ENCODE measurements at regions not wholly inside any gene's neighbourhood (a gene's known extent, or its start where the extent isn't known, plus 50 kb on each side); places are given as distances from the start of the nearest gene placed in this dataset.

DNA sequence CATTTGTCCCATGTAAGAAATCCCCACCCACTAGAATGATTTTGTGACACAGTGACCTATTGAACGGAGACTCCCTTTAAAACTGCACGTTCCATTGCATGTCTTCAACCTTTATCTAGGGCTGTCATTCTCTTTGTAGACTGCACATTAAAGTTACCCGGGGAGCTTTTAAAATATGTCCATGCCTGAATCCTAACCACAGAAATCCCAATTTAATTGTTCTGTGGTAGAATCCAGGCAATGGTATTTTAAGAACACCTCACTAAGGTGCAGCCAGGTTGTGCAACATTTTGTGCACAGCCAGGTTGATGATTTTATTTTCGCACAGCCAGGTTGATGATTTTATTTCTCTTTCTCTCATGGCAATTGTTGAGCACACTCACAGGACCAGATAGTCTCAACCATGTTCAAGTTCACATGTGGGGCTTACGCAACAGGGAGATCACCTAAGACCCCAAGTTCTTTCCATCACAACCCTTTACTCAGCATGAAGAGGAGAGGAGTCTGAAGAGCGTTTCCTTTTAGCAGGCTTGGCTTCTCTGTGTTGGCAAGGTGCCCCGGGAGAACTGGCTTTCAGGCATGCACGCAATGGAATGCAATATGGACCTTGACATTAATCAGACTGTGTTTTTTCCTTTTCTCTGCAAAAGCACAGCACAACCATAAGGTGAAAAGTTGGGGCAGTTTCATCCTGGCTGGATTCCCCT, 467.3 kb upstream of the ETAA1 start:
- peaks cover 6% of the 10 kb centered on the region for H3K4me1 Mint-ChIP-seq (ENCODE audit: unreplicated experiment)
- H3K4me3 Mint-ChIP-seq (ENCODE audit: unreplicated experiment): no peak overlapping the region
- no peaks in the 10 kb centered on the region for H3K27me3 Mint-ChIP-seq (ENCODE audit: unreplicated experiment)
- no peak overlapping the region for H3K27ac Mint-ChIP-seq (ENCODE audit: unreplicated experiment)
- no peak for TF ChIP-seq CTCF (IDR thresholded peaks at IDR 0.05; ENCODE audit: unreplicated experiment)
- no peak for DNase-seq (ENCODE audit: low spot score)
- H3K36me3 Mint-ChIP-seq (ENCODE audit: low read depth, unreplicated experiment): no peaks in the 10 kb centered on the region
- no peaks in the 10 kb centered on the region for H3K9me3 Mint-ChIP-seq (ENCODE audit: unreplicated experiment)

- no peaks in the 10 kb centered on the region for H3K27me3 Mint-ChIP-seq (ENCODE audit: unreplicated experiment)
- no peak overlapping the region for H3K4me3 Mint-ChIP-seq (ENCODE audit: unreplicated experiment)
- H3K27ac Mint-ChIP-seq (ENCODE audit: unreplicated experiment): no peak overlapping the region
- no peaks in the 10 kb centered on the region for H3K9me3 Mint-ChIP-seq (ENCODE audit: unreplicated experiment)
- peaks cover 6% of the 10 kb centered on the region for H3K4me1 Mint-ChIP-seq (ENCODE audit: unreplicated experiment)
- TF ChIP-seq CTCF (IDR thresholded peaks at IDR 0.05; ENCODE audit: unreplicated experiment): no peak
- H3K36me3 Mint-ChIP-seq (ENCODE audit: low read depth, unreplicated experiment): no peaks in the 10 kb centered on the region
- DNase-seq (ENCODE audit: low spot score): no peak
Measured at GRCh38 chr2:66930339-66931220, 466.6 kb upstream of the ETAA1 start.

GRCh38 chr2:66938471-66938967, 458.6 kb upstream of the ETAA1 start:
- Mint-ChIP-seq H3K36me3 (ENCODE audit: low read depth, unreplicated experiment) (no peaks in the 10 kb centered on the region), H3K27me3 (ENCODE audit: unreplicated experiment) (no peaks in the 10 kb centered on the region), H3K27ac (ENCODE audit: unreplicated experiment) (no peak overlapping the region), H3K4me3 (ENCODE audit: unreplicated experiment) (no peak overlapping the region), H3K4me1 (ENCODE audit: unreplicated experiment) (no peaks in the 10 kb centered on the region), H3K9me3 (ENCODE audit: unreplicated experiment) (no peaks in the 10 kb centered on the region)
- TF ChIP-seq CTCF (IDR thresholded peaks at IDR 0.05; ENCODE audit: unreplicated experiment): no peak
- no peak for DNase-seq (ENCODE audit: low spot score)

- no peak for TF ChIP-seq CTCF (IDR thresholded peaks at IDR 0.05; ENCODE audit: unreplicated experiment)
- DNase-seq (ENCODE audit: low spot score): no peak
- Mint-ChIP-seq H3K36me3 (ENCODE audit: low read depth, unreplicated experiment) (no peaks in the 10 kb centered on the region), H3K4me3 (ENCODE audit: unreplicated experiment) (no peak overlapping the region), H3K27ac (ENCODE audit: unreplicated experiment) (no peak overlapping the region), H3K27me3 (ENCODE audit: unreplicated experiment) (no peaks in the 10 kb centered on the region), H3K4me1 (ENCODE audit: unreplicated experiment) (no peaks in the 10 kb centered on the region), H3K9me3 (ENCODE audit: unreplicated experiment) (no peaks in the 10 kb centered on the region)
Measured at GRCh38 chr2:66940080-66940479, 457.1 kb upstream of the ETAA1 start.

- no peaks in the 10 kb centered on the region for H3K36me3 Mint-ChIP-seq (ENCODE audit: low read depth, unreplicated experiment)
- no peak for TF ChIP-seq CTCF (IDR thresholded peaks at IDR 0.05; ENCODE audit: unreplicated experiment)
- H3K9me3 Mint-ChIP-seq (ENCODE audit: unreplicated experiment): no peaks in the 10 kb centered on the region
- H3K27ac Mint-ChIP-seq (ENCODE audit: unreplicated experiment): no peak overlapping the region
- H3K27me3 Mint-ChIP-seq (ENCODE audit: unreplicated experiment): no peaks in the 10 kb centered on the region
- no peak for DNase-seq (ENCODE audit: low spot score)
- H3K4me3 Mint-ChIP-seq (ENCODE audit: unreplicated experiment): no peak overlapping the region
- H3K4me1 Mint-ChIP-seq (ENCODE audit: unreplicated experiment): no peaks in the 10 kb centered on the region
Measured at GRCh38 chr2:66948234-66948633, 448.9 kb upstream of the ETAA1 start.

All from endothelial cell (in vitro differentiated cells).